Natural killer cell (primary cell): ENCODE measurements at regions not wholly inside any gene's neighbourhood (a gene's known extent, or its start where the extent isn't known, plus 50 kb on each side); places are given as distances from the start of the nearest gene placed in this dataset.
"Not testable (repeated sequence)": the region's sequence is repeated elsewhere in the genome, so short reads cannot be mapped to it uniquely, and the experiment has no call there.

Source experiments
- ATAC-seq, 3 donors: fragments of 150-1000 bp in 2 of 3; fragments of 200-7000 bp in 1 of 3; cut with Tn5 transposase; 1 replicate in 1 of 3; 2 replicates in 2 of 3; pipeline ENCODE4 v1.10.0; 2021; ENCODE audit warnings: mild to moderate bottlenecking in 2 of 3, moderate library complexity in 2 of 3
- DNase-seq, 2 donors: peaks; one replicate each; pipeline versions ENCODE4 v3.0.0 to v3.0.0-alpha.2; 2013 to 2021; ENCODE audit warnings: mixed read lengths in 1 of 2
- H3K27ac ChIP-seq: one replicate; pipeline ENCODE4 v1.5.1; 2013; ENCODE audit warnings: mild to moderate bottlenecking, low read length
- H3K27me3 ChIP-seq: one replicate; pipeline ENCODE4 v1.6.1; 2013; ENCODE audit warnings: low read length; ENCODE audit not compliant: control insufficient read depth, insufficient read depth
- H3K36me3 ChIP-seq: one replicate; pipeline ENCODE4 v1.6.1; 2013; ENCODE audit warnings: low read length; ENCODE audit not compliant: control insufficient read depth, insufficient read depth
- H3K4me1 ChIP-seq: one replicate; pipeline ENCODE4 v1.6.1; 2013; ENCODE audit warnings: low read length; ENCODE audit not compliant: control insufficient read depth, insufficient read depth
- H3K4me3 ChIP-seq: one replicate; pipeline ENCODE4 v1.5.1; 2013; ENCODE audit warnings: low read length
- H3K9me3 ChIP-seq: one replicate; pipeline ENCODE4 v1.6.1; 2013; ENCODE audit warnings: low read length; ENCODE audit not compliant: control insufficient read depth, insufficient read depth
- H3K27ac Mint-ChIP-seq, 2 donors: one replicate each; pipeline ENCODE4 v1.8.0; 2022; ENCODE audit warnings: mild to moderate bottlenecking in 2 of 2, mixed read lengths in 2 of 2, moderate library complexity in 1 of 2
- H3K27me3 Mint-ChIP-seq, 2 donors: one replicate each; pipeline ENCODE4 v1.8.0; 2022; ENCODE audit warnings: low read depth in 2 of 2, mixed read lengths in 2 of 2
- H3K36me3 Mint-ChIP-seq: one replicate; pipeline ENCODE4 v1.8.0; 2022; ENCODE audit warnings: mixed read lengths
- H3K4me1 Mint-ChIP-seq, 2 donors: one replicate each; pipeline ENCODE4 v1.8.0; 2022; ENCODE audit warnings: mixed read lengths in 2 of 2
- H3K4me3 Mint-ChIP-seq: one replicate; pipeline ENCODE4 v1.8.0; 2022; ENCODE audit warnings: mild to moderate bottlenecking, moderate library complexity, mixed read lengths
- H3K9me3 Mint-ChIP-seq, 2 donors: one replicate each; pipeline ENCODE4 v1.8.0; 2022; ENCODE audit warnings: mixed read lengths in 2 of 2
- CTCF ChIP-seq: fragments of 200-600 bp; IDR thresholded peaks from one replicate; pipeline ENCODE4 v1.8.0; 2022; ENCODE audit warnings: antibody characterized with exemption
- WGBS: methylation state at CpG from one replicate; pipeline ENCODE4 v1.1.7; 2013; ENCODE audit warnings: missing lambda C conversion rate; ENCODE audit not compliant: insufficient coverage; 5-methylcytosine and 5-hydroxymethylcytosine counted together
- intact Hi-C: fragments of 100-400 bp; cut with micrococcal nuclease; formaldehyde crosslinking; loops from one replicate; pipeline ENCODE4 v1.14.2; 2022

- no peaks in the 10 kb centered on the region for H3K27me3 ChIP-seq
- intact Hi-C loops: no loop called here
- peaks cover 0 to 2% of the 10 kb centered on the region in 2 donors for H3K9me3 Mint-ChIP-seq
- H3K4me1 Mint-ChIP-seq: no peaks in the 10 kb centered on the region
- H3K27me3 Mint-ChIP-seq: peaks cover 14 to 36% of the 10 kb centered on the region in 2 donors
- no peak overlapping the region for H3K27ac ChIP-seq
- H3K27ac Mint-ChIP-seq: no peak overlapping the region
- no peaks in the 10 kb centered on the region for H3K9me3 ChIP-seq
- ATAC-seq (no peak), DNase-seq (no peak)
- no peaks in the 10 kb centered on the region for H3K36me3 ChIP-seq
- peaks cover 10% of the 10 kb centered on the region for H3K36me3 Mint-ChIP-seq
- H3K4me1 ChIP-seq: no peaks in the 10 kb centered on the region
- WGBS: 33% methylated on average over 1 of the region's 3 CpGs
- no peak overlapping the region for H3K4me3 ChIP-seq
- no peak overlapping the region for H3K4me3 Mint-ChIP-seq
- no peak for TF ChIP-seq CTCF
Observed at GRCh38 chr17:31631766-31632165, 227.3 kb downstream of the COPRS start.

GRCh38 chr17:31630866-31631265 lies 228.2 kb downstream of the COPRS start:
- H3K27me3 ChIP-seq, H3K4me3 Mint-ChIP-seq, H3K27ac ChIP-seq, H3K4me1 Mint-ChIP-seq, H3K9me3 ChIP-seq, H3K9me3 Mint-ChIP-seq, H3K27ac Mint-ChIP-seq, H3K4me1 ChIP-seq, H3K36me3 Mint-ChIP-seq, H3K36me3 ChIP-seq, DNase-seq, intact Hi-C loops, ATAC-seq, H3K4me3 ChIP-seq: not testable (repeated sequence)
- WGBS: 90% methylated on average over 8 of the region's 8 CpGs
- peaks cover 16 to 44% of the 10 kb centered on the region in 2 donors for H3K27me3 Mint-ChIP-seq

- H3K4me3 ChIP-seq: no peak overlapping the region
- H3K27me3 Mint-ChIP-seq: peaks cover 16 to 44% of the 10 kb centered on the region in 2 donors
- H3K4me1 Mint-ChIP-seq: no peaks in the 10 kb centered on the region
- no peak for ATAC-seq
- no peak for TF ChIP-seq CTCF
- DNase-seq: no peak
- H3K27ac ChIP-seq: no peak overlapping the region
- H3K36me3 ChIP-seq: no peaks in the 10 kb centered on the region
- no peak overlapping the region for H3K27ac Mint-ChIP-seq
- 86% methylated on average over 8 of the region's 8 CpGs for WGBS
- intact Hi-C loops: no loop called here
- H3K36me3 Mint-ChIP-seq: no peaks in the 10 kb centered on the region
- no peak overlapping the region for H3K4me3 Mint-ChIP-seq
- no peaks in the 10 kb centered on the region for H3K4me1 ChIP-seq
- H3K27me3 ChIP-seq: no peaks in the 10 kb centered on the region
- H3K9me3 Mint-ChIP-seq: no peaks in the 10 kb centered on the region
- peaks cover 2% of the 10 kb centered on the region for H3K9me3 ChIP-seq
Observed at GRCh38 chr17:31629696-31630470, 229.2 kb downstream of the COPRS start.

- ATAC-seq (no peak), DNase-seq (no peak)
- Mint-ChIP-seq H3K36me3 (no peaks in the 10 kb centered on the region), H3K9me3 (no peaks in the 10 kb centered on the region), H3K27ac (no peak overlapping the region), H3K27me3 (peaks cover 12 to 29% of the 10 kb centered on the region in 2 donors), H3K4me3 (no peak overlapping the region), H3K4me1 (no peaks in the 10 kb centered on the region)
- Histone ChIP-seq H3K36me3 (no peaks in the 10 kb centered on the region), H3K9me3 (peaks cover 9% of the 10 kb centered on the region), H3K27me3 (no peaks in the 10 kb centered on the region), H3K27ac (no peak overlapping the region), H3K4me1 (no peaks in the 10 kb centered on the region), H3K4me3 (no peak overlapping the region)
- intact Hi-C loops: no loop called here
- no peak for TF ChIP-seq CTCF
- WGBS: 83% methylated on average over 1 of the region's 1 CpG
Observed at GRCh38 chr17:31627960-31628359, 231.1 kb downstream of the COPRS start.
